Prostate gland (tissue), 2 donors: ENCODE measurements at regions not wholly inside any gene's neighbourhood (a gene's known extent, or its start where the extent isn't known, plus 50 kb on each side); places are given as distances from the start of the nearest gene placed in this dataset.

Source experiments
- DNase-seq: peaks from one replicate; pipeline ENCODE4 v3.0.0-alpha.2; 2019; ENCODE audit warnings: low spot score
- H3K27ac ChIP-seq, 2 donors: fragments of 200-600 bp; sonication (generic); 2 replicates each; pipeline ENCODE4 v1.5.1; 2017 to 2019
- H3K27me3 ChIP-seq: fragments of 200-600 bp; sonication (generic); replicated peaks from 2 replicates; pipeline ENCODE4 v1.5.1; 2019; ENCODE audit not compliant: insufficient read depth
- H3K36me3 ChIP-seq, 2 donors: fragments of 200-600 bp; sonication (generic); 1 replicate in 1 of 2; 2 replicates in 1 of 2; pipeline versions ENCODE4 v1.5.1 to v1.8.1; 2017 to 2019
- H3K4me1 ChIP-seq: fragments of 200-600 bp; sonication (generic); replicated peaks from 2 replicates; pipeline ENCODE4 v1.5.1; 2019
- H3K4me3 ChIP-seq, 2 donors: fragments of 200-600 bp; sonication (generic); 2 replicates each; pipeline ENCODE4 v1.5.1; 2017 to 2019
- H3K9me3 ChIP-seq: fragments of 200-600 bp; sonication (generic); 2 replicates; pipeline ENCODE4 v1.5.1; 2017
- POLR2A ChIP-seq: fragments of 450-650 bp; IDR thresholded peaks from one replicate; pipeline ENCODE4 v1.6.1; 2016; ENCODE audit warnings: antibody characterized with exemption, mild to moderate bottlenecking
- POLR2AphosphoS5 ChIP-seq: sonication (generic); formaldehyde crosslinking; IDR thresholded peaks from one replicate; pipeline ENCODE4 v1.6.1; 2017; ENCODE audit warnings: antibody characterized with exemption
- WGBS: methylation state at CpG from one replicate; pipeline ENCODE4 v1.1.5; 2018; 5-methylcytosine and 5-hydroxymethylcytosine counted together
- intact Hi-C: fragments of 100-400 bp; cut with DNase I; formaldehyde crosslinking; loops from one replicate; pipeline ENCODE4 v1.14.2; 2022
- TF ChIP-seq, protein P1 (sequence below), 4 experiments: fragments of 200-600 bp in 2 of 4; fragments of 450-650 bp in 2 of 4; sonication (generic) in 2 of 4; IDR thresholded peaks; 1 replicate in 3 of 4; 2 replicates in 1 of 4; pipeline ENCODE4 v1.5.1; 2016 to 2019; ENCODE audit warnings: antibody characterized with exemption in 4 of 4, mild to moderate bottlenecking in 2 of 4, moderate library complexity in 2 of 4

DNA sequence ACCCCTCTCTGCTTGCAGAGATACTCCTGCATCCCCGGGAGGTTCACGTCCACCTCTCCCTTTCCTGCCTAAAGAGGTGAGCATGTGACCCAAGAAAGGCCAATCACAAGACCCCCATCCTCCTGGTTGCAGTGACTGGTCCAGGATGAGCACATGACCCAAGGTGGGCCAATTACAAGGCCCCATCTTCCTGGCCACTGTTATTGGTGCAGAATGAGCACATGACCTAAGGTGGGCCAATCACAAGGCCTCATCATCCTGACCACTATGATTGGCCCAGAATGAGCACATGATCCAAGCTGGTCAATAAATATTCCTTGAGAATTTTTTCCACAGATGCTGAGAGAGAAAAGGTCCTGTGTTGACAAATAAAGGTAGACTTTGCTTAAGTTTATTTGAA lies 350.7 kb downstream of the EFNB2 start:
- H3K9me3 ChIP-seq, result no peaks in the 10 kb centered on the region
- no peak overlapping the region for H3K27ac ChIP-seq
- H3K36me3 ChIP-seq, result no peaks in the 10 kb centered on the region
- TF ChIP-seq POLR2A (no peak), POLR2AphosphoS5 (no peak)
- TF ChIP-seq, protein P1, sequence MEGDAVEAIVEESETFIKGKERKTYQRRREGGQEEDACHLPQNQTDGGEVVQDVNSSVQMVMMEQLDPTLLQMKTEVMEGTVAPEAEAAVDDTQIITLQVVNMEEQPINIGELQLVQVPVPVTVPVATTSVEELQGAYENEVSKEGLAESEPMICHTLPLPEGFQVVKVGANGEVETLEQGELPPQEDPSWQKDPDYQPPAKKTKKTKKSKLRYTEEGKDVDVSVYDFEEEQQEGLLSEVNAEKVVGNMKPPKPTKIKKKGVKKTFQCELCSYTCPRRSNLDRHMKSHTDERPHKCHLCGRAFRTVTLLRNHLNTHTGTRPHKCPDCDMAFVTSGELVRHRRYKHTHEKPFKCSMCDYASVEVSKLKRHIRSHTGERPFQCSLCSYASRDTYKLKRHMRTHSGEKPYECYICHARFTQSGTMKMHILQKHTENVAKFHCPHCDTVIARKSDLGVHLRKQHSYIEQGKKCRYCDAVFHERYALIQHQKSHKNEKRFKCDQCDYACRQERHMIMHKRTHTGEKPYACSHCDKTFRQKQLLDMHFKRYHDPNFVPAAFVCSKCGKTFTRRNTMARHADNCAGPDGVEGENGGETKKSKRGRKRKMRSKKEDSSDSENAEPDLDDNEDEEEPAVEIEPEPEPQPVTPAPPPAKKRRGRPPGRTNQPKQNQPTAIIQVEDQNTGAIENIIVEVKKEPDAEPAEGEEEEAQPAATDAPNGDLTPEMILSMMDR (IDR thresholded peaks at IDR 0.05), result no peak
- intact Hi-C loops, result no loop called here
- H3K4me1 ChIP-seq, result no peaks in the 10 kb centered on the region
- H3K27me3 ChIP-seq, result no peaks in the 10 kb centered on the region
- no peak for DNase-seq
- 90% methylated on average over 2 of the region's 2 CpGs for WGBS
- no peak overlapping the region for H3K4me3 ChIP-seq

DNA sequence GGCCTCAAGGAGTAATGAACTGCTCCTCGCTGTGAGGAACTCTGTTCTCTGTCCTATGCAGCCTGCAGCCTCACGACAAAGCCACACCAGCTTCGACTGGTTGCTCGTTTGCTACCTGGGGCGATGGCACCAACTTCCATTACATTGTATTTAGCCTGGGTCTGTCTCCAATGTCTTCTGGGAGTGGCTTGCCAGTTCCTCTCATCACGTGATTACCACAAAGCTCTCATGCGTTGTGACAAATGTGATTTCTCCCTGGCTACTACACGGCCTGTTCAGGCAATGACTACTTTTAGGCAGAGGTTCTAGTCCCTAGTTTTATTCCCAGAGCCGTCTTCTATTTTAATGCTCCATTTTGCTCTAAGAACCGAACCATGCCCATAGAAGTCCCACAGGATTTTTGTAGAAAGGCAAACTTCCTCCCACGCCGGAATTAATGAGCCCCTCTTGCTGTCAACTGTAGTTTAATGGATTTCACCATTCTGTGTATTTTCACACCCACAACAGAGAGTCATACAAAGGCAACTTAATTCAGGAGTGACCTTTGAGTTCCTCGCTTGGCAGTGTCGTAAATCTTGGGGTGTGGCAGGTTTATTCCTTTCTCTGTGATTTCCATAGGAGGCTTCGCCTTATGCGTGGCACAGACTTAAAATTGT lies 351.9 kb downstream of the EFNB2 start:
- no peaks in the 10 kb centered on the region for H3K27me3 ChIP-seq
- no peak overlapping the region for H3K4me3 ChIP-seq
- TF ChIP-seq POLR2A (no peak), POLR2AphosphoS5 (no peak)
- TF ChIP-seq, protein P1 (IDR thresholded peaks at IDR 0.05), result no peak
- no peaks in the 10 kb centered on the region for H3K9me3 ChIP-seq
- intact Hi-C loops, result no loop called here
- no peaks in the 10 kb centered on the region for H3K36me3 ChIP-seq
- no peak overlapping the region for H3K27ac ChIP-seq
- H3K4me1 ChIP-seq, result no peaks in the 10 kb centered on the region
- WGBS, result 76% methylated on average over 16 of the region's 16 CpGs
- no peak for DNase-seq

- no peaks in the 10 kb centered on the region for H3K9me3 ChIP-seq
- 76% methylated on average over 6 of the region's 6 CpGs for WGBS
- TF ChIP-seq POLR2AphosphoS5, result no peak
- no peak for TF ChIP-seq POLR2A
- TF ChIP-seq, protein P1 (IDR thresholded peaks at IDR 0.05), result no peak
- no peak for DNase-seq
- intact Hi-C loops, result no loop called here
- H3K27me3 ChIP-seq, result no peaks in the 10 kb centered on the region
- no peak overlapping the region for H3K27ac ChIP-seq
- H3K4me1 ChIP-seq, result no peaks in the 10 kb centered on the region
- no peaks in the 10 kb centered on the region for H3K36me3 ChIP-seq
- no peak overlapping the region for H3K4me3 ChIP-seq
Observed at GRCh38 chr13:106182404-106182803, 353.1 kb downstream of the EFNB2 start.

DNA sequence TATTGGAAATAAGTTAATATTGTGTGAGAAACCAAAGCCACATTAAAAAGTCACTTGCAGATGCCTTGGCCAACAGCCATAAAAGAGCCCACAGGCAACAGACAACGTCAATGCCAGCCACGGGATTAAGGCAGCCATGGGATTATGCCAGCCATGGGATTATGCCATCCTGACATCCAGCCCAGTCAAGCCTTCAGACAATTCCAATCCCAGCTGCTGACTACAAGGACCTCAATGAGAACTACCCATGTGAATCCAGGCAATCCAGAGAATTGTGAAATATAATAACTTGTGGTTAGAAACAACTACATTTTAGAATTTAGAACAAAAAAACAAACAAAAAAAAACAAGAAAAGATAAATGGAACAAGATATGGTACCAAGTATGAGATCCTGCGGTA lies 356.6 kb downstream of the EFNB2 start:
- intact Hi-C loops, result no loop called here
- no peaks in the 10 kb centered on the region for H3K4me1 ChIP-seq
- no peaks in the 10 kb centered on the region for H3K9me3 ChIP-seq
- H3K4me3 ChIP-seq, result no peak overlapping the region
- no peak for DNase-seq
- 81% methylated on average over 3 of the region's 3 CpGs for WGBS
- TF ChIP-seq POLR2A (no peak), POLR2AphosphoS5 (no peak)
- TF ChIP-seq, protein P1 (IDR thresholded peaks at IDR 0.05), result no peak
- no peaks in the 10 kb centered on the region for H3K27me3 ChIP-seq
- H3K27ac ChIP-seq, result no peak overlapping the region
- no peaks in the 10 kb centered on the region for H3K36me3 ChIP-seq

DNA sequence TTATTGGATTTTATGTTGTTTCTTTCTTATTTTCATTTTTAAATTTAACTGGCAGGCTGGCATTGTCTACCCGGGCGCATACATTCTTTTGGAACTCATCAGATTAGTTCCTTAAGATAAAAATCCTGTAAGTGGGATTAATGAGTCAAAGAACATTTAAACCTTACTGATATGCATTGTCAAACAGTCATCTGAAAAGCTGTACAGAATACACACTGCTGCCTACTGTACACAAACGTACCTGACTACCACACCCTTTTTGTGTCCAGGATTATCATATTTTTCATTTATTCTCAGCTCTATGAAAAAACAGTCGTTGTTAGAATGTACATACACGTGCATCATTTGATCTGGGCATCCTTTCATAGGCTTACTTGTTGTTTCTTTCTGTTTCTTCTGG lies 358.3 kb downstream of the EFNB2 start:
- WGBS, result 63% methylated on average over 5 of the region's 5 CpGs
- no peaks in the 10 kb centered on the region for H3K4me1 ChIP-seq
- no peak for TF ChIP-seq POLR2AphosphoS5
- TF ChIP-seq, protein P1 (IDR thresholded peaks at IDR 0.05), result no peak
- no peak for TF ChIP-seq POLR2A

More for the DNA sequence above, 358.3 kb downstream of the EFNB2 start:
- H3K4me3 ChIP-seq, result no peak overlapping the region
- no peaks in the 10 kb centered on the region for H3K36me3 ChIP-seq
- no peaks in the 10 kb centered on the region for H3K27me3 ChIP-seq
- intact Hi-C loops, result no loop called here
- H3K27ac ChIP-seq, result no peak overlapping the region
- no peak for DNase-seq
- no peaks in the 10 kb centered on the region for H3K9me3 ChIP-seq
